Kidney (tissue), 13 donors: ENCODE measurements at regions not wholly inside any gene's neighbourhood (a gene's known extent, or its start where the extent isn't known, plus 50 kb on each side); places are given as distances from the start of the nearest gene placed in this dataset.

Experiments used
- DNase-seq, 5 donors: peaks; one replicate each; pipeline ENCODE4 v3.0.0-alpha.2; 2013 to 2020
- FAIRE-seq: peaks from 2 replicates; lab custom pipeline; 2012; peaks lifted over from hg19 to GRCh38; lab: Jason Lieb, UNC
- H3K27ac ChIP-seq, 2 donors: one replicate each; pipeline ENCODE4 v1.7.0; 2013; ENCODE audit warnings: low read depth in 2 of 2, low read length in 2 of 2, inconsistent platforms in 1 of 2
- H3K27me3 ChIP-seq: one replicate; pipeline ENCODE4 v1.7.1; 2013; ENCODE audit warnings: low read length, inconsistent platforms; ENCODE audit not compliant: control insufficient read depth, insufficient read depth
- H3K36me3 ChIP-seq, 3 donors: one replicate each; pipeline versions ENCODE4 v1.7.0 to v1.7.1; 2013; ENCODE audit warnings: low read length in 3 of 3, control low read depth in 1 of 3, inconsistent platforms in 1 of 3; ENCODE audit not compliant: insufficient read depth in 3 of 3, control insufficient read depth in 2 of 3
- H3K4me1 ChIP-seq, 3 donors: one replicate each; pipeline versions ENCODE4 v1.7.0 to v1.7.1; 2013; ENCODE audit warnings: low read length in 3 of 3, inconsistent platforms in 1 of 3, low read depth in 1 of 3; ENCODE audit not compliant: control insufficient read depth in 2 of 3, insufficient read depth in 2 of 3
- H3K4me3 ChIP-seq, 3 donors: one replicate each; pipeline versions ENCODE4 v1.7.0 to v1.8.1; 2013; ENCODE audit warnings: low read length in 3 of 3, control low read depth in 1 of 3, inconsistent platforms in 1 of 3
- H3K9ac ChIP-seq, 3 donors: one replicate each; pipeline versions ENCODE4 v1.7.0 to v1.7.1; 2013; ENCODE audit warnings: low read length in 3 of 3, control low read depth in 1 of 3, inconsistent platforms in 1 of 3
- H3K9me3 ChIP-seq, 3 donors: one replicate each; pipeline versions ENCODE4 v1.7.0 to v1.7.1; 2013; ENCODE audit warnings: low read length in 3 of 3, control low read depth in 1 of 3, inconsistent platforms in 1 of 3; ENCODE audit not compliant: control insufficient read depth in 2 of 3, insufficient read depth in 1 of 3
- CTCF ChIP-seq: IDR thresholded peaks from 3 replicates; pipeline ENCODE4 v1.5.1; 2012; ENCODE audit warnings: mild to moderate bottlenecking, moderate library complexity, borderline replicate concordance; ENCODE audit not compliant: insufficient read depth; ENCODE audit errors: extremely low read depth
- intact Hi-C: fragments of 100-400 bp; cut with DNase I; formaldehyde crosslinking; loops from one replicate; pipeline ENCODE4 v1.11.1; 2022
- donor health status: control.
- donor health status: control.
- donor health status: control.
- donor health status: control.
- donor health status: control.
- donor health status: DM: yes; HTN: yes; CAD: no.
- donor health status: Normal renal cell carcinoma (clear cell type).

- Histone ChIP-seq H3K27me3 (no peaks in the 10 kb centered on the region), H3K27ac (no peak overlapping the region), H3K4me1 (no peaks in the 10 kb centered on the region), H3K9ac (no peak overlapping the region), H3K36me3 (no peaks in the 10 kb centered on the region), H3K4me3 (no peak overlapping the region), H3K9me3 (no peaks in the 10 kb centered on the region)
- FAIRE-seq (no peak), DNase-seq (no peak)
- intact Hi-C loops: no loop called here
- no peak for TF ChIP-seq CTCF
Measured at GRCh38 chr6:130765181-130765727, 62.0 kb upstream of the SMLR1 start.

- DNase-seq (no peak), FAIRE-seq (no peak)
- no peaks in the 10 kb centered on the region for H3K4me1 ChIP-seq
- intact Hi-C loops: no loop called here
- H3K36me3 ChIP-seq: no peaks in the 10 kb centered on the region
- H3K27me3 ChIP-seq: no peaks in the 10 kb centered on the region
- H3K9ac ChIP-seq: no peak overlapping the region
- H3K27ac ChIP-seq: no peak overlapping the region
- no peak for TF ChIP-seq CTCF
- H3K9me3 ChIP-seq: no peaks in the 10 kb centered on the region
- H3K4me3 ChIP-seq: no peak overlapping the region
Measured at GRCh38 chr6:130766239-130767144, 60.7 kb upstream of the SMLR1 start.

- Histone ChIP-seq H3K4me1 (no peaks in the 10 kb centered on the region), H3K9me3 (no peaks in the 10 kb centered on the region), H3K27ac (no peak overlapping the region), H3K9ac (no peak overlapping the region), H3K36me3 (no peaks in the 10 kb centered on the region), H3K4me3 (no peak overlapping the region), H3K27me3 (no peaks in the 10 kb centered on the region)
- DNase-seq: no peak
- no peak for FAIRE-seq
- no peak for TF ChIP-seq CTCF
- intact Hi-C loops: no loop called here
Measured at GRCh38 chr6:130769861-130770260, 57.3 kb upstream of the SMLR1 start.
